Dedifferentiated amniotic fluid mesenchymal stem cell (primary cell): ENCODE measurements at regions not wholly inside any gene's neighbourhood (a gene's known extent, or its start where the extent isn't known, plus 50 kb on each side); places are given as distances from the start of the nearest gene placed in this dataset.
A peak's percentile ranks its signal among the peaks of the same experiment; 100 is the strongest.
"Not testable (repeated sequence)": the region's sequence is repeated elsewhere in the genome, so short reads cannot be mapped to it uniquely, and the experiment has no call there.

Source experiments
- DNase-seq: peaks from one replicate; pipeline ENCODE4 v3.0.0-alpha.2; 2016; ENCODE audit errors: extremely low spot score

DNA sequence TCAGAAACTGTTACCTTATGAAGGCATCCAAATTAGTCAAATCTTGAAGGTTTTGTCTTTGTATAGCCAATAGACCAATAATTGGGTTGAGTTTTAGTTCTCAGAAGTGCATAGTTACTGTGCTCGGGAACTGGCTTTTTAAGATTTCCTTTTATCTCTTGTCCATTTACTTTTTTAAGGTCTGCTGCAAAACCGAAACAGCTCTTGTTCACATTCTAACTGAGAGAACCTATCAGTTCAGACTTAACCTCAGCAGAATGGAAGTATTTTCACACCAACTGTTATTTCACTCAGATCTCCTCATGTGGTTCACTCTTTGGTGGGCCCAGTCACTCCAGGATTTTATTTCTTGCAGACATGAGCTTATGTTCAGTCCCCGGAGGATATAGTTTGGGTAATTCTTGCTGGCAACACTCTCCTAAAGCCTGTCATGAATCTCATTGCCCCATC is 55.5 kb downstream of the TPBG start:
- DNase-seq = no peak

DNA sequence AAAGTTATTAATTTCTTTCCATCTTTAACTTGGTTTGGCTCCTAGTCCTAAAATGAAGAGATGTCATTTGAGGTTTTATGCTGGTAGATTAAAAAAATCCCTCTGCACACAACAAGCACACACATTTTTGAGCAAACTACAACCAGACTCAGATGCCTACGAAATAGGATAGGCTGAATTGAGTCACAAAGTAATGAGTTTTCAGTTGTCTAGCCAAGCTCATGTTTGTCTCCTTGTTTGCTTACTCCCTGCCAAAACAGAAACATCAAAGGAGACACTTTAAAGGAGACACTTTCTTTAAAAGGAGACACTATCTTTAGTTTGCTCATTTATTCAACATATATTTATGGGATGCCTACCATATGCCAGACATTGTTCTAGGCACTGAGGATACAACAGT is 56.2 kb downstream of the TPBG start:
- no peak for DNase-seq

DNA sequence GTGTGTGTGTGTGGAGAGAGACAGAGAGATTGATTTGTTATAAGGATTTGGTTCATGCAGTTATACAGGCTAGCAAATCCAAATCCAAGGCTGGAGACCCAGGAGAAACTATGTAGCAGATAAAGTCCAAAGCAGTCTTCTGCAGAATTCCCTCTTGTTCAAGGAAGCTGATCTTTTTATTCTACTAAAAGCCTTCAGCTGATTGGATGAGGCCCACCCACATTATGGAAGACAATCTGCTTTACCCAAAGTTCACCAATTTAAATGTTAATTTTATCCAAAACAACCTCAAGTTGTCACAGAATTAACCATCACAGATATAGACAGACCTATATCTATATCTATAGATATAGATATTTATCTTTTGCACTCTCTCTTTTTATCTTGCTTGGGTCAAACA is 67.0 kb downstream of the TPBG start:
- DNase-seq = no peak

DNA sequence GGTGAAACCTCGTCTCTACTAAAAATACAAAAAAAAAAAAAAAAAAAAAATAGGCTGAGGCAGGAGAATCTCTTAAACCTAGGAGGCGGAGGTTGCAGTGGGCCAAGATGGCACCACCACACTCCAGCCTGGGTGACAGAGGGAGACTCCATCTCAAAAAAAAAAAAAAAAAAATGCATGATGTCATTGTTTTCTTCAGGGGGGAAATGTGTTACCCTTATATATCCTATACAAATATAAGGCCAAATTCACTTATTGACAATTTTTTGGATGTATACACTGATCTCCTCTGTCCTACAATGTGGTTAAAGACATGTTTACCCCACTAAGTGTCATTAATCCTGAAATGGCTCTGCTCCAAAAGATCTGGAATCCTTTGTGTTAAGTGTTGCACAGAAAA is 73.1 kb downstream of the TPBG start:
- DNase-seq = no peak

DNA sequence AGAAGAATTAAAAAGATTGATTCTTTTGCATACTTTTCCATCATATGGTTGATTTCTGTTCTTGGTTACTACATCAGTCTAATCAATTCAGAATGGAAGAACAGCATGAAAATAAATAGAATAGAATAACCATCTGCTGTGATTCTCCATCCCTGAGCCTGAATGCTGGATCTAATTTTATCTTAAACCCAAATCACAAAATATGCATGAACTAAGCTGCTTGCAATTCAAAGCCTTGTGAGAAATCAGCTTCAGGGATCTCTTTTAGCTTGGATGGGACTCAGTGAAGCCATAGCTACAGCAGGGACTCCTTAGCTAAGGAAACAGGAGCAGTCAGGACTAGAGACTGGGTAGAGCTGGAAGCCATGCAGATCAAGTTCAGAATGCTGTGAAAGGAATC is 74.1 kb downstream of the TPBG start:
- DNase-seq = peak; percentile 28

DNA sequence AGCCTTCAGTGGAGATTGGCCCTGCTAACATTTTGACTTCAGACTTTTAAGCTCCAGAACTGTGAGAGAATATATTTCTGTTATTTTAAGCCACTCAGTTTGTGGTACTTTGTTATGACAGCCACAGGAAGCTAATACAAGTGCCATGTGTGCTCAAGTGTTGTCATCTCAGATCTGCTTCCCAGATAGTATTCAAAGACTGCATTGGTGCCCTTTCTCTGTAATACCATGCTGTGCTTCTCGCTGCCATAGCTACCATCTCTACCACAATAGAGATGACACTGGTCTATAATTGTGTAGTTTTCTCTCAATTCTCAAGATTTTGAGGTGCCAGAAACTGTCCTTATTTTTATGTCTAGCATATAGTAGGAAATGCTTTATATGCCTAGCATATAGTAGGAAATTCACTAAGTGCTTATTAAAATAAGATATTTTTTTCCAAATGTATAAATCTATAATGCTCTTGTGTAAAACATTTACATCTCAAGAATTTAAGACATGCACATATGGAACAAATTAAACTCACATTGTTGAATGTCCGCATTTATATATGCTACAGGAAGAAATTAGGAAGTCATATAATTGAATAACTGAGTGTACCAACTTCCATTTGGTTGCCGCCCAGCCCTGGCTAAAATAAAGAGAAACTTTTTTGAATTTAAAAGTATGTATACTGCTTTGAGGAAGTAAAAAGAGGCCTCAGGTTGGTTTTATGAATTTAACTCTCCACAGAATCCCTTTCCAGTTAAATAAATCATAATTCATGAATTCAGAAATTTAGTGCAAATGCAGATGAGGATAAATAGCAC is 77.6 kb downstream of the TPBG start:
- DNase-seq = no peak

DNA sequence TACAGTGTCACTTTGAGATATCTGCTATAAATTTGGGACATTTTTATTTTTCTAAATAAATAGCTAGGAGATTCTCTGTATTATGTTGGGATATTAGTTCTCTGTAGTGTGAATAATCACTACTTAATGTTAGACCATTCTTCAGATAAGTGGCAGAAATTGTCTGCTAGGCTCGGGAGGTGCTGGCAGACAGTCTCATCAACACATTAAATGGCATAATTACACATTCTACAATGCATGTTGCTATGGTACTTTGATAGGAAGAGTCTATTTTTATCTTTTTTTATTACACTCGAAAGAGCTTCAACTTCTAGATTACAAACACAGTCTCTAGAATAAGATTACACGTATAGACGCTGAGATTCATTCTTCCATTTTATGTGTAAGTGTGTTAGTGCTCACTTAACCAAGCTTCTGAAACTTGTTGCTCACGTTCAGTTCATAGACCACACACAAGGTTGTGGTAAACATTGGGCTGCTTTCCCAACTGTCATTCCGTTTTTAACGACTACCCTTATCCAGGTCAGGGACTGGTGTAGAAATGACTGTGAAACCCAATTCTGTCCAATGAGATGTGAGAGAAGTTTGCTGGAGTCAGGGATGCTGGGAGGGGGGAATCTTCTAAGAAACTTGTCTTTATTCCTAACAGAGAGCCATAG is 78.6 kb downstream of the TPBG start:
- DNase-seq = no peak

DNA sequence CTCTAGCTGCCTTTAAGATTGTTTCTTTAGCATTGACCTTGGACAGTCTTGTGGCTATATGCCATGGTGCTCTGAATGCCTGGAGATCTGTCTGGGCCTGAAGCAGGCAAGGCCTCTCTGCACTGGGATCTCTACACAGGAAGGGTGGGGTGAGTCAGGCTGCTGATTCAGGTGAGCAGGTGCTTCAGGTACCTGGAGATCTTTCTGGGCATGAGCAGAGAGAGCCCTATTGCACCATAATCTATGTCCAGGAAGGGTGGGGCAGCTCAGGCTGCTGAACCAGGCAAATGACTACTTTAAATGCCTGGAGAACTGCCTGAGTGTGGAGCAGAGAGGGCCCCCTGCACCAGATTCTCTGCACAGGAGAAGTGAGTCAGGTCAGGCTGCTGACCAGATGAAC is 94.5 kb downstream of the TPBG start:
- no peak for DNase-seq

DNA sequence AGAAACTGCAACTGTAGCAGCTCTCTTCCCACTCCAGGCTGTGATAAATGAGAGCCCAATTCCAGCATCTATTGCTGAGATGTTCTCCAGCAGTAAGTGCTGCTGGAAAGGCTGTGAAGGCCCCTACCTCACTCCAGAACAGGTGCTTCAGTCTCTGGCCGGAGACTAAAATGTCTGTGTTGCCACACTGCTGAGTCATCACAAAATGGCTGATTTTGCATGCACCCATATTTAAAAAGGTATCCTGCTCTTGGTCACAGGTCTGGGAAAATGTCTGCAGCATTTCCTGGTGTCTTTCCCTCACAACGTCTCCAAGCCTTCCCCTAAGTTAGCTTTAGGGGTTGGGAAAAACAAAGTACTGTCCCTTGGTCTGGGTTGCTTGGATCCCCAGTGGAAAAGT is 95.1 kb downstream of the TPBG start:
- no peak for DNase-seq

DNA sequence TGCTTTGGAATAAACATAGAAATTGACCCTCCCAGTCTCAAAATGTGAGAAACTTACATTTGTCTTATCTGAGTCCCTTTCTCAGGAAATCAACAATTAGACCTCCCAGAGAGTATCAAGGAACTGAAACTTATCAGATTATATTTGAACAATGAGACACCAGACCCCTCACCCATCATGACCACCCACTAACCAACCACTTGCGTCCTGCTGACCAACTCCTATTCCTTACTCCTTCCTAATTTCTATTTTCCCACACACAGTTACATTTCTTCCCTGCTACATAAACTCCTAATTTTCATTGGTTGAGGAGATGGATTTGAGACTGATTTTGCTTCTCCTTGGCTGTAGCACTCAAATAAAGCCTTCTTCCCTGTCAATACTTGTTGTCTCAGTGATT is 97.9 kb downstream of the TPBG start:
- DNase-seq = no peak

DNA sequence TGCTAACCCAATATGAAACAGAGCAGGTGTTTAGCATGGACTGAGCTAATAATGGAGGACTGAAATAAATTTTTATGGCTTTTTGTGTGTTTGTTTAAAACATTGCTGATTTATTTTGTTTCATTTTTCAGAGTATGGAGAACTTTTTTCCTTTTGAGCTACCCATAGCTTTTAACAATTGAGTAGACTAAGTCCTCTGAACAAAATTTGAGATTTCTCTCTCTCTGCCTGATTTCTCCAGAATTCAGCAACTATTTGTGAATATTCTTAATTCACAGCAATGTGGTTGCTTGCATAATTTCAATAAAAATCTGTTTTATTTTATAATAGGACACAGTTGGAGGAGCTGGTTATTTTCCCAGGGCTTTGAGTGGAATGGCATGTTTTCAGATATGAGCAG is 103.7 kb downstream of the TPBG start:
- no peak for DNase-seq

DNA sequence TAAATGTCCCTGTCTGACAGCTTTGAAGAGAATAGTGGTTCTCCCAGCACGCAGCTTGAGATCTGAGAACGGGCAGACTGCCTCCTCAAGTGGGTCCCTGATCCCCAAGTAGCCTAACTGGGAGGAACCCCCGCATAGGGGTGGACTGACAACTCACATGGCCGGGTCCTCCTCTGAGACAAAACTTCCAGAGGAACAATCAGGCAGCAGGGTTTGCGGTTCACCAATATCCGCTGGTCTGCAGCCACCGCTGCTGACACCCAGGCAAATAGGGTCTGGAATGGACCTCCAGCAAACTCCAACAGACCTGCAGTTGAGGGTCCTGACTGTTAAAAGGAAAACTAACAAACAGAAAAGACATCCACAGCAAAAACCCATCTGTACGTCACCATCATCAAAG is 106.5 kb downstream of the TPBG start:
- DNase-seq = not testable (repeated sequence)

DNA sequence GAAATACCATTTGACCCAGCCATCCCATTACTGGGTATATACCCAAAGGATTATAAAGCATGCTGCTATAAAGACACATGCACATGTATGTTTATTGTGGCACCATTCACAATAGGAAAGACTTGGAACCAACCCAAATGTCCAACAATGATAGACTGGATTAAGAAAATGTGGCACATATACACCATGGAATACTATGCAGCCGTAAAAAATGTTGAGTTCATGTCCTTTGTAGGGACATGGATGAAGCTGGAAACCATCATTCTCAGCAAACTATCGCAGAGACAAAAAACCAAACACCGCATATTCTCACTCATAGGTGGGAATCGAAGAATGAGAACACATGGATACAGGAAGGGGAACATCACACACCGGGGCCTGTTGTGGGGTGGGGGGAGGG is 111.5 kb downstream of the TPBG start:
- DNase-seq = not testable (repeated sequence)

DNA sequence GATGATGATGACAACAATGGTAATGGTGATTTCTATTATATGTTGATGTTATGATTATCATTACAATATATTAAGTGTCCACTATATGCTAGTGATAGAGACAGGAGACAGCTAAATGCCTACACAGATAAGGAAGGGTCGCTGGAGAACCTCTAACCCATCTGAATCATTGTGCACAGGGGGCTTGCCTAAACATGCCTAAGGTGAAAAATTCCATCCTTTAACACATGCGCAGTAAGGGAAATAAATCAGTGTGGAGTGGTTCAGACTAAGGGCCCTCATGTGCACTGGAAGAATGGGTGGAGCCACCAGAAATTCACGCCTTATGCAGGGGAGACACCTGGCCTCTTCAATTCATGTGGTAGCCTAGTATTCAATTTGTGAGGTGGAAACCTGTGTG is 120.4 kb downstream of the TPBG start:
- DNase-seq = no peak

DNA sequence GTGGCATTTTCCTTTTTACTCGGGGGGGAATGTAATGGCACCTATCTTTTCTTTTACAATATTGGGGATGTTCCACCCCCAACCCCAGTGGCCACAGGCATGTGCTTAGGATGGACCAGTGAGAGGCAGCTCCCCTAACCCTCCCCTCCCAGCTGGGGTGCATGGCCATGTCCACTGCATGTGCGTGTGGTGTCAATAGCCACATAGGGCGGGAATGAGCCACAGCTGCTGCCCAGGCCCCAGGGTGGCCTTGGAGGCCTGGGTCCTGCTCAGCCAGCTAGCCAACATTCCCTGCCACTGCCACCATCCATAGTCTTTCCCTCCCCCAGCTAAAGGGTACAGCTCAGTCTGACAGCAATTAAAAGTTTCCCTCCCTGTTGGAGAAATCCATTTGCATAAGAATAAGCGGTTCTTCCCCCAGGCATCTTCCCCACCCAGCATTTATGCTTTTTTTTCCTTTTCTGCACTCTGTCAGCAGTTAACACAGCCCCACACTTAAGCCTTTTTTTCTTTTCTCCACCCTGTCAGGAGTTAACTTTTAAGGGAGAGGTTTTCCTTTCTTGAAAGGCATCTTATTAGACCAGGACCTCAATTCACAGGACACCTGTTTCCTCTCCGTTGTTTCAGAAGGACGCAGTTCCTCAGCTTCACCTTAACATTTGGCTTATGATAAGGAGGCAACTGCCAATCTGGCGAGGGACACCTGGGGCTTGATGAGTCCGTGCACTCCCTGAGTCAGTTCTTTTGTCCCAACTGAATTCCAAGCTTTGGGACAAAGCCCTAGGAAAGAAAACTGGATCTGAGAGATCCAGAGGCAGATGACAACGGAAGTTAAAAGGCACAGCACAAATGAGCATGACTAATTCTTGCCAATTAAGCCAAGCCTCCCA is 121.4 kb downstream of the TPBG start:
- DNase-seq = no peak

DNA sequence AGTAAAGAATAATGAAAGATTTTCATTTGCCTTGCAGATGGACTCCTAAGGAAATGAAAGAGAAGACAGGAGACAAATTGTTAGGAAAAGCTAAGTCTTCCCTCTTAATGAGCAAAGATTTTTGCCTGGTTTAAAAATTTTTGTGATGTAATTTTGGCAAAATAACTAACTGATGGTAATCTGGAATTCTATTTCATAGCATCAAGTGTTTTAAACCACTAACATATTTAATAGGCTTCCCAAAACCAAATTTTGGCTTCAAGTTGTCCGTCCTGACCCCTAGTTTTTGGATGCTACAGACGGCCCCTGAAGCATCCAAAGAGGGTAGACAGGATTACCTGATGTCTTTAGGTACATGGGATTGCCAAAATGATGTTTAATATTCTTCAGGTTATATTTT is 124.3 kb downstream of the TPBG start:
- DNase-seq = no peak

DNA sequence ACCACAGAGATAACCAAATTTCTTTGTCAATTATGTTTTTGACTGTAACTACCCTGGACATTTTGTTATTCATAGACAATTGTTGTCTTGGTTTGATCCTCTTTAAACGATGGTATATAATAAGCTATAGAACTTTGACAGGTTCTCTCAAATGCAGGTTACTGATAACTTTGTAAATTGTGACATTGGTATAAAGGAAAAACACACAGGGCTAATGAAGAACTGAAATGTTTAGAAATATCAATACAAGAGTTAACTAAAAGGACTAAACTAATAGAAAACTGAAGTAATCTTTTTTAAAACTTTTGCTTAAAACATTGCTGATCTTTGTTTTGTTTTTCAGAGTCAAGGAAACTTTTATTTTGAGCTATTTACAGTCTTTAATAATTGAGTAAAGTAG is 124.8 kb downstream of the TPBG start:
- DNase-seq = no peak

DNA sequence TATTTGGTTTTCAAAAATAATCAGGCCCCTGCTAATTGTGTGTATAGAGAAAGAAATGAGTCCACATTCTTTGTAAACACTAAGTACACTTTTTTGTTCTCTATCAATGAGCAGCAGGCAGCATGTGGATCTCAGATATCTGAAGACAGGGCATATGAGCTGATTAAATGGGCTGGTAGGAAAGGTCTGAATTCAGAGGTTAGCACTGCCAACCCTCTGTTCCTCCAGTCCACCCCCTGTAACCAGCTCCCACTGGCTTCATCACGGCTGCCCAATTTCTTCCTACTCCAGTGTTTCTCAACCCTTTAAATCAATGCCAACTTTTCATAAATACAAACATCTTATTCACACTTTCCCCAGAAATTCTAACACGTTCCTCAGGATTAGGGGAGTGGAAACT is 128.5 kb downstream of the TPBG start:
- DNase-seq = no peak

DNA sequence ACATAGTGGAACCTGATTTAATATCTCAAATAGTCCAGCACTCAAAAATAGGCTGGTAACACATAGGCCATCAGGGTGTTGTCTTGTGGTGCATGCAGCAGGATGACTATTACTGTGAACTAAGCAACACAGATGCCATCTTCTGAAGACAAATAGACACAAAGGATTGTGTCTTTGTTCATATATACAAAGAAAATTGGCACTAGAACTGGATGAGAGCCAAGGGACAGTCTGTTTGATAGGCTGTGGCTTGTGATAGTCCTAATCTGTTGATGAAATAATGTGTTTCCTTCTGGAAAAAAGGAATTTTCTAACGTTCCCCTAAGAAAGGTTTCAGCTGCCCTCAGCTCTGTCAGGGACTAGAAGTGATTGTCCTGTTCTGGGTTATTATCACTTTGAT is 129.8 kb downstream of the TPBG start:
- DNase-seq = no peak

DNA sequence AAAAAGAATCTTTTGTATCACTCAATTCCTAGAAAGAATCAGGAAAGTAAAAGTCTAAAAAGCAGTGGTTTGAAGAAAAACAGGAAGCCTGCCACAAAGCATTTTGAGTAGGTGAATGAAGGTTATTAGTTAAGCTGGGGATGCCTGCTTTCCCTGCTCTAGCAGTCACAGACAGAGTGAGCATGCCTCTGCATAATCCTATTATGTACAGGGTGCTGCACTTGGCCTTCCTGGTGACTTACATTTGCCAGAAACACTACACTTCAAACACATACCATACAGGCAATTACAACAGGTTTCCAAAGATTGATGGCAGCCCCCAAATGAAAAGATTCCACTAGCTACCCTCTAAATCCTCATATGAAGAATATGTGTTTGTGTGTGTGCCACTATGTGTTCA is 130.8 kb downstream of the TPBG start:
- no peak for DNase-seq

DNA sequence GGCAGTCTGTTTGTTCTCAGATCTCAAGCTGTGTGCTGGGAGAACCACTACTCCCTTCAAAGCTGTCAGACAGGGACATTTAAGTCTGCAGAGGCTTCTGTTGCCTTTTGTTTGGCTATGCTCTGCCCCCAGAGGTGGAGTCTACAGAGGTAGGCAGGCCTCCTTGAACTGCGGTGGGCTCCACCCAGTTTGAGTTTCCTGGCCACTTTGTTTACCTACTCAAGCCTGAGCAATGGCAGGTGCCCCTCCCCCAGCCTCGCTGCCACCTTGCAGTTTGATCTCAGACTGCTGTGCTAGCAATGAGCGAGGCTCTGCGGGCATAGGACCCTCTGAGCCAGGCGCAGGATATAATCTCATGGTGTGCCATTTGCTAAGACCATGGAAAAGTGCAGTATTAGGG is 138.3 kb downstream of the TPBG start:
- not testable (repeated sequence) for DNase-seq

DNA sequence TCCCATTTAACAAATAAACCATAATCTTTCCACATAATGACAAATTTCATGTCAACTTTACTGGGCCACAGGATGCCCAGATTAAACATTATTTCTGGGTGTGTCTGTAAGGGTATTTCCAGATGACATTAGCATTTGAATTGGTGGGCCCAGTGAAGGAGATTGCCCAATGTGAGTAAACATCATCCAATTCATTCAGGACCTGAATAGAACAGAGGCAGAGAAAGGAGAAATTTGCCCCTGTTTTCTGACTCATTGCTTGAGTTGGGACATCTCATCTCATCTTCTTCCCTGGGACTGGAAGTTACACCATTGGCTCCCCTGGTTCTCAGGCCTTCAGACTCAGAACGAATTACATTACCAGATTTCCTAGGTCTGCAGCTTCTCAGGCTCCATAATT is 142.9 kb downstream of the TPBG start:
- DNase-seq = no peak

DNA sequence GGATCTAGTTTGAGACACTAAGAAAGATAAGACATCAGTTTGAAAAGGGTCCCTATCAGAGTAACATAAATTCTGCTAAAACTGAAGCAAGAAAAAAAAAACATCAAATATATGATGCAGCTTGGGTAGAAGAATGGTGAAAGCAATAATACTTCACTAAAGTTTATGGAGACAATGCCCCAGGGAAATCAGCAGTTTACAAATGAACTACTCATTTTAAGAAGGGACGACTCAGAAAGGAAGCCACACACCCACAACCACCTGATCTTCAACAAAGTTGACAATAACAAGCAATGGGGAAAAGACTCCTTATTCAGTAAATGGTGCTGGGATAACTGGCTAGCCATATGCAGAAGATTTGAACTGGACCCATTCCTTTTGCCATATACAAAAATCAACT is 143.5 kb downstream of the TPBG start:
- DNase-seq = no peak
